BE2C (cell line): ENCODE measurements at regions not wholly inside any gene's neighbourhood (a gene's known extent, or its start where the extent isn't known, plus 50 kb on each side); places are given as distances from the start of the nearest gene placed in this dataset.

Experiments
- DNase-seq: peaks from one replicate; pipeline ENCODE4 v3.0.0-alpha.2; 2020
- H3K27me3 ChIP-seq: fragments of 250-450 bp; sonication (Bioruptor Pico); 2 replicates; pipeline ENCODE4 v1.5.1; 2020; ENCODE audit warnings: mild to moderate bottlenecking
- H3K36me3 ChIP-seq: fragments of 250-450 bp; sonication (Bioruptor Pico); 2 replicates; pipeline ENCODE4 v1.5.1; 2020; ENCODE audit warnings: mild to moderate bottlenecking
- H3K4me1 ChIP-seq: fragments of 250-450 bp; sonication (Bioruptor Pico); 2 replicates; pipeline ENCODE4 v1.5.1; 2020
- H3K4me3 ChIP-seq: 2 replicates; pipeline ENCODE4 v1.5.1; 2011; ENCODE audit warnings: low read depth, low read length
- H3K9me3 ChIP-seq: fragments of 250-450 bp; sonication (Bioruptor Pico); 2 replicates; pipeline ENCODE4 v1.5.1; 2020
- CTCF ChIP-seq: IDR thresholded peaks from 2 replicates; pipeline ENCODE4 v1.5.1; 2012; ENCODE audit warnings: mild to moderate bottlenecking, low read depth, low read length

GRCh38 chr4:117777721-117778120 is 256.6 kb upstream of the NDST3 start:
- Histone ChIP-seq H3K27me3 (no peaks in the 10 kb centered on the region), H3K9me3 (no peaks in the 10 kb centered on the region), H3K4me3 (no peak overlapping the region), H3K36me3 (no peaks in the 10 kb centered on the region), H3K4me1 (no peaks in the 10 kb centered on the region)
- no peak for TF ChIP-seq CTCF
- DNase-seq = no peak

- TF ChIP-seq CTCF = no peak
- H3K27me3 ChIP-seq = no peaks in the 10 kb centered on the region
- H3K9me3 ChIP-seq = no peaks in the 10 kb centered on the region
- H3K4me3 ChIP-seq = no peak overlapping the region
- H3K4me1 ChIP-seq = no peaks in the 10 kb centered on the region
- H3K36me3 ChIP-seq = no peaks in the 10 kb centered on the region
- no peak for DNase-seq
Observed at GRCh38 chr4:117783716-117784115, 250.6 kb upstream of the NDST3 start.

GRCh38 chr4:117784266-117784665 is 250.0 kb upstream of the NDST3 start:
- no peaks in the 10 kb centered on the region for H3K36me3 ChIP-seq
- no peak overlapping the region for H3K4me3 ChIP-seq
- H3K9me3 ChIP-seq = no peaks in the 10 kb centered on the region
- DNase-seq = no peak
- no peaks in the 10 kb centered on the region for H3K27me3 ChIP-seq
- no peak for TF ChIP-seq CTCF
- no peaks in the 10 kb centered on the region for H3K4me1 ChIP-seq

- TF ChIP-seq CTCF = no peak
- no peaks in the 10 kb centered on the region for H3K9me3 ChIP-seq
- H3K4me3 ChIP-seq = no peak overlapping the region
- H3K27me3 ChIP-seq = no peaks in the 10 kb centered on the region
- H3K36me3 ChIP-seq = no peaks in the 10 kb centered on the region
- no peaks in the 10 kb centered on the region for H3K4me1 ChIP-seq
- no peak for DNase-seq
Observed at GRCh38 chr4:117786566-117786965, 247.7 kb upstream of the NDST3 start.

- Histone ChIP-seq H3K36me3 (no peaks in the 10 kb centered on the region), H3K27me3 (no peaks in the 10 kb centered on the region), H3K4me3 (no peak overlapping the region), H3K9me3 (no peaks in the 10 kb centered on the region), H3K4me1 (no peaks in the 10 kb centered on the region)
- no peak for DNase-seq
- no peak for TF ChIP-seq CTCF
Observed at GRCh38 chr4:117793845-117794480, 240.3 kb upstream of the NDST3 start.

- no peaks in the 10 kb centered on the region for H3K27me3 ChIP-seq
- H3K36me3 ChIP-seq = no peaks in the 10 kb centered on the region
- H3K4me3 ChIP-seq = no peak overlapping the region
- no peak for DNase-seq
- H3K4me1 ChIP-seq = no peaks in the 10 kb centered on the region; the same call in 1 of the 2 replicates
- no peak for TF ChIP-seq CTCF
- no peaks in the 10 kb centered on the region for H3K9me3 ChIP-seq
Observed at GRCh38 chr4:117796677-117797076, 237.6 kb upstream of the NDST3 start.
